HG02759 (cell line): ENCODE measurements at regions not wholly inside any gene's neighbourhood (a gene's known extent, or its start where the extent isn't known, plus 50 kb on each side); places are given as distances from the start of the nearest gene placed in this dataset.

ENCODE experiments used
- ATAC-seq: cut with Tn5 transposase; IDR thresholded peaks from one replicate; pipeline ENCODE4 v1.9.1; 2021; ENCODE audit warnings: mild to moderate bottlenecking, moderate library complexity; ENCODE audit not compliant: unreplicated experiment

GRCh38 chrX:39941332-39941920, 156.3 kb downstream of the BCOR start:
- ATAC-seq = no peak

DNA sequence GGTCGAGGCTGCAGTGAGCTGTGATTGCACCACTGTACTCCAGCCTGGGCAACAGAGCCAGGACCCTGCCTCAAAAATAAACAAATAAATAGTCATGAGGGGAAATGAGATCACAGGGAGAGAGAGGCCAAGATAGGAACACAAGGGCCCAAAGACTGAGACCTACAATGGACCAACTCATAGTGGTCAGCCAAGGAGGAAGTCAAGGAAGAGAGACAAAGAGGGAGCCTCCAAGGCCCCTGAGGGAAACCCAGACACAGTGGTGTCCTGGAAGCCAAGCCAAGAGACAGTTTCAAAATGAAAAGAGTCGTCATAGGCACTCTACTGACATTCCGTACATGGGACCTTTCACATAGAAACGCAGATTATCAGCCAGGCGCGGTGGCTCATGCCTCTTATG, 153.3 kb downstream of the BCOR start:
- ATAC-seq = no peak

GRCh38 chrX:39945709-39946108, 152.0 kb downstream of the BCOR start:
- no peak for ATAC-seq

GRCh38 chrX:39946822-39947221, 150.9 kb downstream of the BCOR start:
- no peak for ATAC-seq

DNA sequence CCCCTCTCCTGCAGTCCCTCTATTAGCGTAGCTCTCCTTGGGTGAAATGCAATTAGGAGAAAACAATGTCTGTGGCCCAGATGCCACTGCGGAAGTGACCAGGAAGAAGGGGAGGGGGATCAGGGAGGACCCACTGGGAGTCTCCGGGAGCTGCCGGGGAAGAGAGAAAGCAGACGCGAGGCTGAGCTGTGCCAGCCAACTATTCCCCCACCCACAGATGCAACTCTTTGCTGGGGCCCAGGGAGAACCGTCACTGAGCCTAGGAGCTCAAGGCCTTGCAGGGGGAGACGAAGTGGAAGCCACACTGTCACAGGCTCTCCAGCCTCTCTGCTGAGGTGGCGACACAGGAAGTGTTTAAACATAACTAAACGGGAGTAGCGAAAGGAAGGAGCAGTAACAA, 149.2 kb downstream of the BCOR start:
- ATAC-seq = no peak

DNA sequence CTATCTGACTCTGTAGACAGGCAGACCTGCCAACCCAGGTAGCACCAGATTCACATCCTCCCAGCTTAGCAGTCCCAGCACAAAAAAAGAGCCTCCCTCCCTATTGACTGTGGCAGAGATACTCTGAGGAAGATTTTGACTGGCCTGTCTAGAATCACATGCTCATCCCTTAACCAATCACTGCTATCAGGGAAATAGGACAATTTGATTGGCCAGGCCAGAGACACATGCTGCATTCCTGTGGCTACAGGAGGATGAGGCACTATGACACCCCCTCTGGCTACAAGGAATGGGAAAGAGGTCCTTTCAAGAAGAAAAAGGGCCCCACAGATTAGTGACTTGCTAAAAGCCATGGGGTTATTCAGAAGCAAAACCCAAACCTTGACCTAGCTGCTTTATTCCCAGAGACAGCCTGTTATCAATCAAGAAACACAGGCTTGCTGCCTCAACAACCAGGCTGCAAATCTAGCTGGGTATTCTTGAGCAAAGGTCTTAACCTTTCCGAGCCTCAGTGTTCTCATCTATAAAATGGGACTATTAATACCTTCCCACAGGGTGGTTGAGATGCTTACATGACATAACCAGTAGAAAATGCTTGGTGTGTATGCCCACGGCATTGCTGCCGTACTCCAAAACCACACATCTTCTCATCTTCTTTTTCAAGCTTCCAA, 147.6 kb downstream of the BCOR start:
- ATAC-seq = no peak

- no peak for ATAC-seq
Observed at GRCh38 chrX:39952989-39953388, 144.8 kb downstream of the BCOR start.

DNA sequence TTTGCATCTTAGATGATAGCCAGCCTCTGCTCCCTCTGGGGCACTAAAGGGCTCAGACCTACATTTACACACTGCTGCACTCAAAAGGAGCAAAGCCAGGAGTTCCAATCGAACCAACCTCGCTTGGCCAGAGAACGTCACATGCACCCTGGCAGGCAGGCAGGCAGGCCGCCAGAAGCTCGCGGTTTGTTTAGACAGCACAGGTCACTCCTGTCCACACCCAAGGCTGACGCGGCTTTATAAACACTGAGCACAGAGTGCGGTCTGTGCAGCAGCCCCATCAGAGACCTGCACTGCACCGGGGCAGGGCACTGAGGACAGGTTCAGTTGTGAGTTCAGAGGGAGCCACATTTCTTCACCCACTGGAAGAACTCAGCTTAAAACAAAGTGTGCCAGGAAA, 143.9 kb downstream of the BCOR start:
- no peak for ATAC-seq

- ATAC-seq = no peak
Observed at GRCh38 chrX:39954851-39955250, 142.9 kb downstream of the BCOR start.

- no peak for ATAC-seq
Observed at GRCh38 chrX:39955625-39956024, 142.1 kb downstream of the BCOR start.

DNA sequence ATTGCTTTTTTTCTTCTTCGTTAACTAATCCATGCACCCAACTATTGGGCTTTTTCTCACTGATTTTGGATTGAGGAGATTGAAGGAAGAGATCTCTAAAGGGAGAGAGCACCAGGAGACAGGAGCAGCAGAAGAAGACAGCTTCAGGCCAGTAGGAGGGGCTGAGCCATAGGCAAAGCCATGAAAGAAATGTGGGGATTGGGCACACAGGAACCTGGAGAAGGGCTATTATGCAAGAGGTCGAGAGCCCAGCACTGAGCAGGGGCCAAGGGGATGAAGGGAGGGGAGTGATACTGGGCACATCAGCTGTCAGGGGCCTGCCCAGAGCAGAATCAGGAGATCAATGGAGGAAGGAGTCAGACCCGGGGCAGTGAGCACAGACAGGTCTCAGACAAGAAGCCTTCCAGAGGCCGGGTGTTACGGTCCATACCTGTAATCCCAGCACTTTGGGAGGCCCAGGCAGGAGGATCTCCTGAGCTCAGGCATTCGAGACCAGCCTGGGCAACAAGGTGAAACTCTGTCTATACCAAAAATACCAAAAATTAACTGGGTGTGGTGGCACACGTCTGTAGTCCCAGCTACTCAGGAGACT, 140.9 kb downstream of the BCOR start:
- ATAC-seq = no peak

DNA sequence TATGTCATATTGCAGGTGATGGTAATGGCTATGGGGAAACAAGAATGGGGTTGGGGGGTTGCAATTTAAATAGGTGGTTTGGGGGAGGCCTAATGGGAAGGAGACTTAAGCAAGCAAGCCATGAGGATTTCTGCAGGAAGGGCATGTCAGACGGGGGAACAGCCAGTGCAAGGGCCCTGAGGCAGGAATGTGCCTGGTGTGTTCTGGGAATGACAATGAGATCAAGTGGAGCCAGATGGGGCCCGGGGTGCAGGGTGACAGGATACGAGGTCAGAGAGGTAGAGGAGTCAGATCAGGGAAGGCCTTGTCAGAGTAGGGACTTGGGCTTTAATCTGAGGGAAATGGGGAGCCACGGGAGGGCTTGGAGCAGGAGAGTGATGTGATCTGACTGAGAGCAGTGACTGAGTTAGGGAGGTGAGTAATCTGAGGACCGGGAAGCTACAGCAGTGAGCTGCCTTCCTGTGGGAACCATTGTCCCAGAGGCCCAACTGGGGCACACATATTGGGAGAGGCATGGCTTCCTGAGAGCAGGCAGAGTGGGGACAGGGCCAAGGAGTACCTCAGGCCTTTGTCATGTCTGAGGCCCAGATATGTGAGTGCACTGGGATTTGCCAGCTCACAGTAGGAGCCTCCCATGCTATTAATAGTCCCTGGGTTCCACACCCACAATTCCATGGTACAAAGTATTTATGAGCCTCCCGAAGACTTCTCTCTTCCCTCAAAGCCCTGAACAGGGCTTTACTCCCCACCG, 139.8 kb downstream of the BCOR start:
- no peak for ATAC-seq

DNA sequence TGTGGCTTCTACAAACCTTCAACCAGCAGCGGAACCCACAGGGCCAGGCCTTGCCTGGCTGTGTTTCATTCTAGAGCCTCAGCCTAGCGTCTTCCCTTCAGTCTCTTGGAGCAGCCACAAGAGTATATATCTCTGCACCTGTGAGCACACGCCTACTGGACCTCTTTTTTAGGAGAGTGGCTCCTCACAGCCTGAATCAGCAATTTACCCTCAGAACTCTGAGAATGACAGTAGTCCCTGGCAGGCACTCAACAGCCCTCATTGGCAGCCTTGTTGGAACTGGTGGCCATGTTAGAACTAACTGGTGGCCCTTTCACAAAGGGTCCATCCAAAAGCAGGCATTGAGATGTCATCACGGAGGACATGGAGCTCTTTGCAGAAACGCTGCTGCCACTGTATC, 138.9 kb downstream of the BCOR start:
- no peak for ATAC-seq

- no peak for ATAC-seq
Observed at GRCh38 chrX:39960219-39960618, 137.5 kb downstream of the BCOR start.

GRCh38 chrX:39961441-39961840, 136.3 kb downstream of the BCOR start:
- no peak for ATAC-seq

- ATAC-seq = no peak
Observed at GRCh38 chrX:39965051-39965573, 132.6 kb downstream of the BCOR start.

GRCh38 chrX:39966176-39966575, 131.6 kb downstream of the BCOR start:
- no peak for ATAC-seq

DNA sequence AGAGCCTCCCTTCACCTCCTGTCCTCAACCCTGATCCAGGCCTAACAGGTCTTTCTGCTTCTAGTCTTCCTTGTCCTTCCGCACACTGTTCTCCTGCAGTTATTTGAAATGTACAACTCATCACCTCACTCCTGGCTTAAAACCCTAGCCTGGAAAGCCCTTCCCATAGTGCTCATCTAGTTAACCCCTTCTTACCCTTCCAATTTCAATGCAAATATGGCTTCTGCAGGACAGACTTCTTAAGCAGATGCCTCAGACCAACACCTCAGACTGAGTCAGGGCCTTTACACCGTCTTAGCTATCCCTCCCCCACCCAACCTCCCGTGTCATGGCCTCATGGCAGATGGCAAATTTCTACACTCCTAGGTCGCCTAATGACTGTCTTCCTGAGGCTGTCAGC, 130.4 kb downstream of the BCOR start:
- ATAC-seq = no peak

GRCh38 chrX:39969099-39969818, 128.5 kb downstream of the BCOR start:
- no peak for ATAC-seq

DNA sequence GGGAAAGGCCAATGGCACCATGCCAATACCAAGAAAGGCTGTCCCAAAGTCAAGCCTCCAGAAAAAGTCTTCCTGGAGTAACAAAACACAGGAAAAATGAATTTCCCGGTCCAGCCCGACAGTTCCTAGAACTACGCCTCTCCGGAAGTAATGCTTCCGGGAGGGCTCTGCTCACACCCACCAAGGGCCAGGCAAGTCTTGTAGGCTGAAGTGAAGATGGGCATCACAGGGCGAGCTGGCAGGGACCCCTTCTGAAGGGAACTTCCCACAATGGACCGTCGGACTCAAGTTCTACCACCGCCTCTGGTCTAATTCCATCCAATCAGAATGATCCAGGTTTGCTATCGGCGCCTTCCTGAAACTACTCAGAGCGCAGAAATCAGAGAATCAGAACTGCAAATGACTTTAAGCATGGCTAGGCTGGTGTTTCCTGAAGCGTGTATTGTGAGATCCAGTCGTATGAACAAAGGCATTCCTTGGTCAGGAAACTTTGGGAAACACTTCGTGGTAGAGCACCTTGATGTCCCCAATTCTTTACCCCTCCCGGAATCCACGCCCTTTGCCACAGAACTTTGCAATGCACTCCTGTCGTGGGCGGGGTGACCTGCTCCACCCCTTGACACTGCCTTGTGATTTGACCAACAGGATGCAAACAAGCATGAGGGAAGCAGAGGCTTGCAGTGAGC, 127.8 kb downstream of the BCOR start:
- no peak for ATAC-seq
